GM18868 (cell line): ENCODE measurements at regions not wholly inside any gene's neighbourhood (a gene's known extent, or its start where the extent isn't known, plus 50 kb on each side); places are given as distances from the start of the nearest gene placed in this dataset.

Source experiments
- ATAC-seq: cut with Tn5 transposase; IDR thresholded peaks from one replicate; pipeline ENCODE4 v1.9.1; 2021; ENCODE audit warnings: mild to moderate bottlenecking, moderate library complexity; ENCODE audit not compliant: unreplicated experiment

GRCh38 chr5:61596265-61596664, 264.2 kb downstream of the ZSWIM6 start:
- no peak for ATAC-seq

DNA sequence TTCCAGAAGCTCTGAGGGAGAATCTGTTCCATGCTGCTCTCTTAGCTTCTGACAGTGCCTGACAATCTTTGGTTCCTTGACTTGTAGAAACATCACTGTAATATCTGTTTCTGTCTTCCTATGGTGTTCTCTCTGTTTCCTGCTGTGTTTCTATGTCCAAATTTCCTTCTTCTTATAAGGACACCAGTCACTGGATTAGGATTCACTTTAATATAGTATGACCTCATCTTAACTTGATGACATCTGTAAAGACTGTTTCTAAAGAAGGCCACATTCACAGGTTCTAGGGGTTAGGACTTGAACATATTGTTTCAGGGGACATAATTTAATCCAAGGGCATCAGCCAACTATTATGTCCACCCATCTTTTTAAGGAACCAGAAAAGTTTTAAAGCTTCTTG, 265.6 kb downstream of the ZSWIM6 start:
- ATAC-seq: no peak

GRCh38 chr5:61598126-61598525, 266.1 kb downstream of the ZSWIM6 start:
- ATAC-seq: no peak

DNA sequence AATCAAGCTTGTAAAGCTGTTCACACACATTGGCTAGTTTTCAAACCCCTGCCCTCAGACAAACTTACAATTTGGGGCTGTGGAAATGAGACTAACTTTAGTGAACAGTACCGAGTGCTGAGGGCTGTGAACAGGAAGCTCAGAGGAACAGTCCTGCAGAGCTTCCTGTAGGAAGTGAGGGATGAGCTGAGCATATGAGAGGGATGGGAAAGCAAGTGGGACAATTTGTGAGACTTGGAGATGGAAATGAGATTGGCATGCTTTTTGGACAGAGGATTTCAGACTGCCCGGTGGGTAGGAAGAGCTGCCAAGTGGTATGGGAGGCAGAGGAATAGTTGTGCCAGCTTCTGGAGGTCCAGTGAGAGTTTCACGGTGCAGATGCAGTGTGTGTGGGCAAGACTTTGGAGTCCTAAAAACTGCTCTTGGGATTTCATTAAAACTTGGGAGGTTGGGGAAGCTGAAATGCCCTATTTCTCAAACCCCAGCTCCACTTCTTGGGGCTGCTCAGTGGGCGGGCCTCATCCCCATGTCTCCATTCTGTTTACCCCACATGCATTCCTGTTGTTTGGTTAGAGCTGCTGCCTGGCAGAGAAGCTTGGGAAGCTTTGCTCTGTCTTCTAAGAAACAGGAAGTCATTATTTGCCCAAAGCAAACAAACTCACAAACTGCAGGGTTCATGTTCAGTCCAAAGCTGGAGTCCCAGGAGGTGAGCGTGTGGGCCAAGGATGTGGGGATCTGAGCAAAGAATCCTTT, 267.5 kb downstream of the ZSWIM6 start:
- ATAC-seq: no peak

- ATAC-seq: no peak
Measured at GRCh38 chr5:61600123-61600444, 268.0 kb downstream of the ZSWIM6 start.

GRCh38 chr5:61600945-61601511, 269.0 kb downstream of the ZSWIM6 start:
- no peak for ATAC-seq

DNA sequence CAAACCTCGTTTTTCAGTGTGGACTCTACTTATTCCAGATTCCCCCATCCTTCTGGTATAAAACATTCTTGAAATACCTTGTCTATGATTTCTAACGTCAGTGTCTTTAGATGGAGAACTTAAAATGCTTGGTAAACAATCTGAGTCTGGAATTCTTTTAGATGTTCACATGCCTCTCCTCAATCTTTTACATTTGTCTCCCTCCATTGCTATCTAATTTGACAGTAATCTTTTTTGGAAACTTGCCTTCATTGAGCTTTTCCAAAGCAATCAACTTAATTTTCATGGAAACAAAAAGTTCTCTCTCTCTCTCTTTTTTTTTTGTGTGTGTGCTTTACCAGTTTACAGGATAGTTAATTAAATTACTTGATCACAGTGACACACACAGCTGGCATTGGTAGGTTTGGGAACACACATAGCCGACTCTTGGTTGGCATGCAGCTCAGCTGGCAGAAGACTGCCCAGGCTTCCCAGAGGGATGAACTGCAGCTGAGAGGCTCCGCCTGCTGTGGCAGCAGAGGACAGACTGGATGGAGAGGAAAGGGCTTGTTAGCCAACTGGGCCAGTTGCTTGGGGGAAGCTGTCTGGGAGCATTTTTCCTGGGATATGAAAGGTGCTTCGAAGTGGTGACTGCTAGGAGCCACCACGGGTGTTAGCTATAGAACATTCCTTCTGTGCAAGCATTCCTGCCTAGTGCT, 271.3 kb downstream of the ZSWIM6 start:
- ATAC-seq: no peak

- no peak for ATAC-seq
Measured at GRCh38 chr5:61604076-61605025, 272.3 kb downstream of the ZSWIM6 start.

DNA sequence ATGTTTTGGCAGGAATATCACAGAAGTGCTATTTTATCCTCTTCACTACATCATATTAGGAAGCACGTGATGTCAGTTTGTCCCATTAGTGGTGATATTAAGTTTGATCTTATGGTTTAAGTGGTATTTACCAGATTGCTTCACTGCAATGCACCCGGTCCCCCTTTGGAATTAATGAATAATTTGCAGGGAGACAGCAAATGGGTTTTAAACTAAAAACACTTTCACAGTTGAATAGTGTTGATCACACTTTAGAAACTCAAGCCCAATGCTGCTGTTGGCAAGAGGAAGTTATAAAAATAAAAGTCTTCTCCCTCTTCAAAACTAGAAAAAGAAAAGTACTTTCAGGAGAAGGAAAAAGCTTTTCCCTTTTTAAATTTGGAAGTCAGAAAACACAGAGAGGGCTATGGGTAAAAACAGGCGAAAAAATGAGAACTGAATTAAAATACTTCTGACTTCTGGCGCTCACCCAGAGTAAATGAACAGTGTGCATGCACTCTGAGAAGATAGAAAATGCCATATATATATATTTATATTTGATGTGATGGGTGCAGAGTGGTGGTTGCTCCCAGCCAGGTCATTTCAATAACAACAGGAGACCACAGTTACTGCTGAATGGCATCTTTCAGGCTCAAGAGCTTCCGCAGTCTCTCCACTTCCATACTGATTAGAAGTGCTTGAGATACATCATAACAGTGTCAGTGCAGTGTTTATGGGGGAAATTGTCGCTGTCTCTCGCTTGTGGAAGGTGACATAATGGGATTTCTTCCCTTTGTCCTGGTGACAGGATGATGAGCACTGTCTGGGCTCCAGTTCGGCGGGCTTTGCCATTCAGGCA, 278.0 kb downstream of the ZSWIM6 start:
- ATAC-seq: no peak

DNA sequence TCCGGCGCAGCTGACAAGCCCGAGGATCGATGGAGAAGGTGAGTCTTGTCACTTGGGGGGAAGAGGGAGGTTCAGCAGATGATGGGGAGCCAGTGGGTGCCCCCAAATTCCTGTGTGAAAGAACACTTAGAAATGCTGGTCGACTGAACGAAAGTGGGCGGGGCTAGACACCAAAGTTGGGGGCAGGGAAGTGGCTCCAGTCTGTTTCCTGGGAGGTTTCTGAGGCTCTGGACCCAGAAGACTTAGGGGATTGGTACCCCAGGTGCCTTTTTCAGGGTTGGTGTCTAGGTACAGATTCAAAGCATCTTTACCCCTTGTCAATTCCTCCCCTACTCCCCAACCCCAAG, 278.6 kb downstream of the ZSWIM6 start:
- ATAC-seq: no peak

GRCh38 chr5:61612431-61612830, 280.4 kb downstream of the ZSWIM6 start:
- ATAC-seq: no peak

DNA sequence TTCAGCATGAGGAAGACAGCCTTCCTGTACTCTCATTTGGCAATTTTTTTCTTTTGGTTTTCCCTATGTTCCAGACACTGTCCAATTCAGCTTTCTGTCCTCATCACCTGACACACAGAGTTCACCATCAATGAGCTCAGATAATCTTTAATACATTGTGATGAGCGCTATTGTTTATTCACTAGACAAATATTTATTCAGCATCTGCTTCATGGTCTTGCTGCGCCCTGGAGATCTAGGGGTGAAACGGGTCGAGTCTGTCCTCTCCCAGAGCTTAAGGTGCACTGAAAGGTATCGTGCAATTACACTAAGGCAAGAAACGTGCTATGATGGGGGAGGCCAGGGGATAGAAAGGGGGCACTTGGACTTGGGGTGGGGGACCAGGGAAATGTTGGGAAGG, 281.6 kb downstream of the ZSWIM6 start:
- ATAC-seq: no peak

DNA sequence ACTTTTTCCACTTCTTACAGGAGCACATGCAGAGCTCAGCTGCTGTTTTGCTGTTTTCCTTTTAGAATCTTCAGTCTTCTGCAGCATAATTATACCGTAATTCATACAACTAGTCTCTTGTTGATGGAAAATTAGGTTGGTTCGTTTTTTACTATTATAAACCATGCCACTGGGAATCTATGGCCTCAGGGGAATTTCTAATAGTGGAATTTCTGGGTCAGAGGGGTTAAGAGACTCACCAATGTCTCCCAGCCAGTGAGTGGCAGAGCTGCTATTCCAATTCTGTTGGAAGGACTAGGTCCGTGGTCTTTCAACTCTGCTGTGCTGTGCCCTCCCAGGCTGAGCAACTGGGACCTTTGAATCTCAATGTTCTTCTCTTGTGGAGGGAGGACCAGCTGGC, 282.5 kb downstream of the ZSWIM6 start:
- no peak for ATAC-seq

DNA sequence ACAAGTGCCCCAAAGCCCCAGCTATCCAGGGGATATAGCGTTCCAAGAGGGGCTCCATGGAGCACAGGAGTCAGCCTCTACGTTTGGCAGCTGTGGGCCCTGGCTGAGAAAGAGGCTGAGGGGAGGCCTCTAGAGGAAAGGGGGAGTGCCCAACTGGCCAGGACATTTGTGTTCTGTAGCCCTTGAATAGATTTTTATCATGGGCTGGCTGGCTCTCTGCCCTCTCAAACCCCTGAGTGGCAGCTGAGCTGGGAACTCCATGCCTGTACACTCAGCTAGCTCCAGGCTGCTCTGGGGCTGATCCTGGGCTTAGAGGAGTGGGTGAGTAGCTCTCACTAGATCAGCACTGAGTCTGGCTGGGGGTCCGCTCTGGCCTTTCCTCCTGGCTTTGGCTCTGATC, 285.0 kb downstream of the ZSWIM6 start:
- ATAC-seq: no peak

DNA sequence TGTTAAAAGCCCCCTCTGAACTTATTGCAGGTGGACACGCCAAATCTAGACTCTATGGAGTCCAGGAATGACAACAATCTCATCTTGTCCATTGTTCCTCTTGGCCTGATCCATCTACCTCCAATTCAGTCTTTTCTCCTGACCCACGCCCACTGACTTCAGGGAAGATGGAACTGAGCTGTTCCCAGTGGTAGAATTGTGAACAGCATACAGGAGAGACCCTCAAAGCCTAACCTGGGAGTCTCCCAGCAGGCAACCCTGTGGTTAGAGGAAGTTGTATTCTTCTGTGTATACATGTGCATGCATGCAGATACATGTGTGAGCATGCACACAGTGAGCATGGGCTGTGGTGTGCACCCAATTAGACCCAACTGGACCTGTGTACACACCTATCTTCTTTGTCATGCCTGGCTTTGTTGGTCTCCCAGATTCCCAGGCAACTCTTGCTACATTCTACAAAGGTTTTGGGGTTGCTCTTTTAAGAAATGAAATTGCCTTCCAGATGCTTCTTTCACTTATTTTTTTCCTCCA, 286.0 kb downstream of the ZSWIM6 start:
- ATAC-seq: no peak

DNA sequence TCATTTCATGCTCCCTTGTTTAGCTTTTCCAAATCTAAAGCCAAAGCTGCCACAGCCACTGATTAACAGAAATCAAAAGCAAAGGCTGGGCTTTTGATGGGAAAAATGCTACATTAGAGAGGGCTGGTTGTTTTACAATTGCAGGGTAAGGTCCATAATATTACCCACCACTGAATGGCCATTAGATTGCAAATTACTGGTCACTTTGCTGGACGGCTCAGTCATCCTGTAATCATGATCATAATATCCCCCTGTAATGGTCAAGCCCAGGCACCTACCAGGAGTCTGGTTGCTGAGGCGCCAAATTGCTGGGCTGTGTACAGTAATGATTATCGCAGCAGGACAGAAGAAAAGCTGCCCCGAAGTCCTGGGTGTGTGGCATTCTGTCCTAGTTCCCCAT, 286.5 kb downstream of the ZSWIM6 start:
- no peak for ATAC-seq

- ATAC-seq: no peak
Measured at GRCh38 chr5:61619289-61619688, 287.2 kb downstream of the ZSWIM6 start.

DNA sequence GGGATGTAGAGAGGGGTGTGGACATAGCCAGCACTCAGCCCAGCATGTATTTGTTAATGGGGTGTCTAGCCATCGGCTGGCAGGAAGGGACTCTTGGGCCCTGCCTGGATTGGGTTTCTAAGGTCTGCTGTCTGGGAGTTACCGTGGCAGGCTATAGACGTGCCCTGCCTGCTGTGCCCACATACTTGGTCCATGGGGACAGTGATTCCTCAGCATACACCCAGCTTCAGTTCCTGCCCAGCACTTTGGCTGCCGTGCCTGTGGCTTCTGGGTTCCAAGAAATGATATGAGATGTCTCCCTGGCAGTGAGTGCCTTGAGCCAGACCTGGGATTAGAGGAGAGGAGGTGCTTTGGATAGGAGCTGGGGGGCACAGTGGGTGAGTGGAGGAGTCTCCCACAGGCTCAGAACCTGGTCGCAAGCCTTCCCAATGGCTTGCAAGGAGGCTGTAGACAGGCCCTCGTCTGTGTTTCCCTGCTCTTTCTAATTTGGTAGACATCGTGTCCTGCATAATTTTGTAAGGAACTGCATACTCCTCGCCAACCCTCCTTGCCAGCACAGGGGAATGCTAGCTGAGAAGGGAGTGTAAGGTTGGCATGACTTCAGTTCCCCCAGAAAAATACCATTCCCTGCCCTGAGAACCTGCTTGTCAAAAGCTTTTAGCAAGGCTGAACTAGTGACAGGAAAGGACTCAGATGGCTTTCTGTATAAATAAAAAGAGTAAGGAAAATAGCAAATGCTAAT, 287.9 kb downstream of the ZSWIM6 start:
- no peak for ATAC-seq

GRCh38 chr5:61620699-61621182, 288.7 kb downstream of the ZSWIM6 start:
- ATAC-seq: no peak
